HPDE6-E6E7 (cell line): ENCODE measurements at regions not wholly inside any gene's neighbourhood (a gene's known extent, or its start where the extent isn't known, plus 50 kb on each side); places are given as distances from the start of the nearest gene placed in this dataset.
"Not testable (repeated sequence)": the region's sequence is repeated elsewhere in the genome, so short reads cannot be mapped to it uniquely, and the experiment has no call there.

Experiments
- DNase-seq: peaks from one replicate; pipeline ENCODE4 v3.0.0; 2011; ENCODE audit warnings: missing footprints; ENCODE audit errors: extremely low spot score

- DNase-seq, result no peak
Measured at GRCh38 chr9:22829236-22829635, 382.6 kb downstream of the DMRTA1 start.

GRCh38 chr9:22838266-22838665 is 391.6 kb downstream of the DMRTA1 start:
- DNase-seq, result no peak

GRCh38 chr9:22840641-22841040 is 394.0 kb downstream of the DMRTA1 start:
- DNase-seq, result no peak

DNA sequence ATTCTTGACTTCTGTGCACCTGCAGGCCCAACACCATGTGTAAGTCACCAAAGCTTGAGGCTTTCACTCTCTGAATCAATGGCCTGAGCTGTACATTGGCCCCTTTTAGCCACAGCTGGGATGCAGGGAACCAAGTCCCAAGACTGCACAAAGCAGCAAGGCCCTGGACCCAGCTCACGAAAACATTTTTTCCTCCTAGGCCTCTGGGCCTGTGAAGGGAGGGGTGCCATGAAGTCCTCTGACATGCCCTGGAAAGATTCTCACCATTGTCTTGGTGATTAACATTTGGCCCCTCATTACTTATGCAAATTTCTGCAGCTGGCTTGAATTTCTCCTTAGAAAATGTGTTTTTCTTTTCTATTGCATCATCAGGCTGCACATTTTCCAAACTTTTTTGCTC is 398.6 kb downstream of the DMRTA1 start:
- not testable (repeated sequence) for DNase-seq

- DNase-seq, result no peak
Measured at GRCh38 chr9:22855980-22856379, 409.4 kb downstream of the DMRTA1 start.

GRCh38 chr9:22857316-22857715 is 410.7 kb downstream of the DMRTA1 start:
- no peak for DNase-seq

DNA sequence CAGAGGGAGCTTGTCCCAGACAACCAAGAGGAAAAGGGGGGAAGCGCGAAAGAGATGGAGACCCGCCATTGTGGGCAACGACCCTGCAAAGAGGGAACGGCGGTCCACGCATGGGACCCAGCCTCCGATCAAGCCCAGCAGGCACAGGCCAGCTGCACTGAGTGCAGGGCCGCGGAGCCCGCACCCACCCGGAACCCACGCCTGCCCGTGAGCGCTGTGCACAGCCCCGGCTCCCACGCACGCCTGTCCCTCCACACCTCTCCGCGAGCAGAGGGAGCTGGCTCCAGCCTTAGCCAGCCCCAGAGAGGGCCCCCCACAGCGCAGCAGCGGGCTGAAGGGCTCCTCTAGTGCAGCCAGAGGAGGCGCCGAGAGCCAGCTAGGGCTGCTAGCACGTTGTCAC is 416.5 kb downstream of the DMRTA1 start:
- no peak for DNase-seq

- DNase-seq, result no peak
Measured at GRCh38 chr9:22863736-22864135, 417.1 kb downstream of the DMRTA1 start.

GRCh38 chr9:22893196-22893843 is 446.7 kb downstream of the DMRTA1 start:
- DNase-seq, result no peak

- DNase-seq, result no peak
Measured at GRCh38 chr9:22898591-22898990, 452.0 kb downstream of the DMRTA1 start.

DNA sequence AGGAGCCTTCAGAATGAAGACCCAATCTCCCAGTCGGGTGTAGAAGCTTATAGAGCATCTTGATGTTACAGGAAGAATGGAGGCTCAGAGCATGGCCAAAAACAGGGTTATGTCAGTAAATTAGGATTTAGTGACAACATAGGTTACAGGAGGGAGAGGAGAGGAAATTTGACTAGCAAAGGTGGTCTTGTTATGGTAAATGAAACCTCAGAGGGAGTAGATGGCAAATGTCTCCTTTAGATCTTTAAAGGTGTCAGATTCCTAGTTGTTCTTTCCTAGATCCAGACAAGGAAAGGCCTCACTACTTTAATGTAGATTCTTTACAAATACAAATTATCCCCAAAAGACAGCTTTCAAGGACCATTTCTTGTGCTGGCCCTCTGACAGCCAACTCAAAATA is 465.0 kb downstream of the DMRTA1 start:
- DNase-seq, result no peak

DNA sequence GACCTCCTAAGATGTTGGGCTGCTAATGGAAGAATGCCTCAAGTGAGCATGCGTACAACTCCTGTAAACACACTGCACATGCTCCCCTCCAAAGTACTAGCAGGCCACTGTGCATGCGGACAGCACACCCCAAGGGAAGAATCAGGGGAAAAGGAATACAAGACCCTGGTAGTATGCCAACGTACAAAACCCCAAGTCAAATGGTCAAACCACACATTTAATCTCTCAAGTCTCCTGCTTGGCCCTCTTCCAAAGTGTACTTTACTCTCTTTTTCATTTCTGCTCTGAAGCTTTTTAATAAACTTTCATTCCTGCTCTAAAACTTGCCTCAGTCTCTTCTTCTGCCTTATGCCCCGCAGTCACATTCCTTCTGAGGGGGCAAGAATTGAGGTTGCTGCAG is 466.4 kb downstream of the DMRTA1 start:
- no peak for DNase-seq

GRCh38 chr9:22913518-22913917 is 466.9 kb downstream of the DMRTA1 start:
- DNase-seq, result no peak

DNA sequence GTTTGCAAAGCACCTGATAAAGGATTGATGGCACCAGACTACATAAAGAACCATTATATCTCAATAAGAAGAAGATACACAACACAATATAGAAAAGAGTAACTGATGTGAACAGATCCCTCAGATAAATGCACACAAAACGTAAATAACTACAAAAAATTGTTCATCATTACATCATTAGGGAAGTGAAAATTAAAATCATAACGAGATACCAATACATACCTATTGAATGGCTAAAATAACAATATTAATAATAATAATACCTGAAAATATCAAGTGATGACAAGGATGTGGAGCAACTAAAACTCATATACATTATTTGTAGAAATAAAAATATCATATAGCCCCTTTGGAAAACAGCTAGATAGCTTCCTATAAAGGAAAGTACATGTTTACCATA is 469.5 kb downstream of the DMRTA1 start:
- no peak for DNase-seq

DNA sequence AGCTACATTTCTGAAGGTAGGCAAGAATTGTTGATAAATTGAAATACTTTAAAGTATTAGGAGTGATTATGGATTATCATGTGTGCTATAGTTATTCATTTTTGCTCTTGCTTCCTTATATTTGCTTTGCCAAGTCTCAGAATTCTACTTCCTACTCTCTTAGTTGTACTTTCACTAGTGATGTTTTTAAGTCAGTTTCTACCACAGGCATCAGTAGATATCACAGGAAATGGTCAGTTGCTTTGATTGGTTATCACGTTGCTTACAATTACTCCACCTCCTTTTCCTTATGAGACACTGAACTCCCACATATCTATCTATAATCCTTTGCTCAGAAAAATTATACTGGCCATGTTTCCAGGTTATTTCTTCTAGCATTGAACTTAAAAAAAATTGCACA is 472.8 kb downstream of the DMRTA1 start:
- no peak for DNase-seq

DNA sequence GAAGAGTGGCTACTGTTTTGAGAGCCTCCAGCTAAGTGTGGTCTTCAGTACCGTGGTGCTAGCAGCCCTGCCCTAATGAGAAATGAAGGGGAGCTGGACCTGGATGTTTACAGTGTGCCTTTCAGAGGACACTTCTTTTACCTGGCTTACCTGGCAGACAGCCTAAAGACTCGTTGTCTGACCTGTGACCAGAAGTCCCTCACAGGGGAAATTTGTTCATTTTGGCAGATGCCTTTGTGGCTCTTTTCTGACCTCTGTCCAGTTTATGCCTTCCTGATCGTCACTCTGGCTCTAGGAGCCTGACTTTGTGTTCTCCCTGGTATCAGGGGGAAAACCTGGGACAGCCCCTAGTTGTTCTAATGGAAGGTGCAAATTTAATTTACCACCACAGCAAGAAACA is 475.1 kb downstream of the DMRTA1 start:
- no peak for DNase-seq

DNA sequence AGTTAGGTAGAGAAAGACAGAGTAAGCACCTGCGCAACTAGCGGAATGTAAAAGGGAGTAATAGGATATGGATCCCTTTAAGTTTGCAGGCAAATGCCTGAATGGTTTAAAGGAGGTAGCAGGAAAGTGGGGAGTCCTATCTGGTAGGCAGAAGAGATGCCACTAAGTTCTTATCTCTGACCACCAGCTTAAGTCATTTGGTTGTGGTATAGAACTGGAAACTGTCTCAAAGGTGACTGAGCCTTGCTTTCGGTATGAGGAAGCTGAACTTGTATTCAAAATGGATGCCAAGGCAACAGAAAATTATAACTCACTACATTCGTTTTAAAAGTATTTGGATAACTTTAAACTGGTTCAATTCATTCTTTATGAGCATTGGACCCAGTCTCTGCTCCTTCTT is 475.6 kb downstream of the DMRTA1 start:
- no peak for DNase-seq

DNA sequence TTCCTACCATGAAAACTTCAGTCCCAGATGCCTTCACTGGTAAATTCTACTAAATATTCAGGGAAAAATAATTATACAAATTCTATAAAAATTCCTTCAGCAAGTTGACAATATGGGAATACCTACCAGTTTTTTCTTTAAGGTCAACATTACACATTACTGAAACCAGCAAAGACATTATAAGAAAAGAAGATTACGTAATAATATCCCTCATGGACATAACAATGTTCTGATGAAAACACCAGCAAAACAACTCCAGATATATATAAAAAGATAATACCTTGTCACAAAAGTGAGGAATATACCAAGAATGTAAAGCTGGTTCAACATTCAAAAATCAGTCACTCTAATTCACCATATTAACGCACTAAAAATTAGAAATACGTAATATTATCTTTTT is 507.9 kb downstream of the DMRTA1 start:
- DNase-seq, result no peak

GRCh38 chr9:22954964-22955363 is 508.3 kb downstream of the DMRTA1 start:
- DNase-seq, result no peak

GRCh38 chr9:22969350-22969979 is 522.8 kb downstream of the DMRTA1 start:
- DNase-seq, result no peak

DNA sequence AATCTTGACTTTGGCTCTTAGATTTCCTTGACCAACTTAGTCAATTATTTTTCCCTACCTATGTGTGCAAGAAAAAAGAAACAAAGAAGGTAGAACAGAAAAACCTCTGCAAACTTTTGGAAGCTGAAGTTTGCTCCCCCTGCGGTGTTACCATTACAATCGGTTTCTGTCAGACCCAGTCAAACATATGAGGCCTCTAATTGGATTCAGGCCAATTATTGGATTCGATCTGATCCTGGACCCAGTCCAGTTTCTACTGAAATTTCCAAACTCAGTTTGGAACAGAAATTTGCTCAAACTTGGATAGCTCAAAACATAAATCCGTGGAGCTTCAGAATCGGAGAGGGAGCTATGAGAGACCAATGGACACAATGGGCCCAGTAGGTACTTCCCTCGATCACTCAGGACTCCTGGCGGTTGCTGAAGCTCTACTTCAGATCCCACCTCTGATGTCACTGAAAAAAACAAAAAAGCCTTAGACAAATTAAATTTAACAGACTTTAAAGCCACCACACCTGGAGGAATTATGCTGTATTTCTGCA is 523.9 kb downstream of the DMRTA1 start:
- DNase-seq, result no peak

DNA sequence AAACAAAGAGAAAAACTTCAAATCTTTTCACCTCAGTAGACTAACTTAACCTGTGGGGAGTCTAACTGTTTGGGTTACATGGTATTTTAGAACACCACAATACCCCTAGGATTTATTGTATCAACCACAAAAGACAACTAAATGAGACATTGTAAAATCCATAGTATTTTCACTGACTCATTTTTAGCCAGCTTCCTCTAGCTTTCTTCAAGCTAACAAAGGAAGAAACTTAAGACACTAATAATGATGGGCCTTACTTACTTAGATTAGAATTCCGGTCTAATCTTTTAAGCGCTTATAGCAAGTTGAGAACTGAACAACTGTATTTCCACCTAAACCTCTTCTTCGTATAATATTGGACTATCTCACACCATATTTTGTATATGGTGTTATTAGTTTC is 529.3 kb downstream of the DMRTA1 start:
- DNase-seq, result no peak

GRCh38 chr9:22976454-22976853 is 529.8 kb downstream of the DMRTA1 start:
- no peak for DNase-seq

DNA sequence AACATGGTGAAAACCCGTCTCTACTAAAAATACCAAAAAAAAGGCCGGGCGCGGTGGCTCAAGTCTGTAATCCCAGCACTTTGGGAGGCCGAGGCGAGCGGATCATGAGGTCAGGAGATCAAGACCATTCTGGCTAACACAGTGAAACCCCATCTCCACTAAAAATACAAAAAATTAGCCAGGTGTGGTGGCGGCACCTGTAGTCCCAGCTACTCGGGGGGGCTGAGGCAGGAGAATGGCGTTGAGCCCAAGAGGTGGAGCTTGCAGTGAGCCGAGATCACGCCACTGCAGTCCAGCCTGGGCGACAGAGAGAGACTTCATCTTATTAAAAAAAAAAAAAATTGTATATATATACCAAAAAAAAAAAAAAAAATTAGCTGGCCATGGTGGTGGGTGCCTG is 533.8 kb downstream of the DMRTA1 start:
- not testable (repeated sequence) for DNase-seq
